T-helper 1 cell treated with Interleukin-12 subunit alpha and Interleukin-12 subunit beta and Interleukin-4 antibody, amounts not matched to agents 30 μg/mL and 1 μg/mL, for 36 hours (primary cell): ENCODE measurements at regions not wholly inside any gene's neighbourhood (a gene's known extent, or its start where the extent isn't known, plus 50 kb on each side); places are given as distances from the start of the nearest gene placed in this dataset.

Source experiments
- H3K27ac Mint-ChIP-seq: one replicate; pipeline ENCODE4 v1.8.0; 2021; ENCODE audit warnings: mild to moderate bottlenecking, mixed read lengths
- H3K27me3 Mint-ChIP-seq: one replicate; pipeline ENCODE4 v1.8.0; 2021; ENCODE audit warnings: low read depth, mixed read lengths
- H3K36me3 Mint-ChIP-seq: one replicate; pipeline ENCODE4 v1.8.0; 2021; ENCODE audit warnings: low read depth, mixed read lengths
- H3K4me1 Mint-ChIP-seq: one replicate; pipeline ENCODE4 v1.8.0; 2021; ENCODE audit warnings: low read depth, mixed read lengths
- H3K4me3 Mint-ChIP-seq: one replicate; pipeline ENCODE4 v1.8.0; 2021; ENCODE audit warnings: mild to moderate bottlenecking, moderate library complexity, mixed read lengths
- H3K9me3 Mint-ChIP-seq: one replicate; pipeline ENCODE4 v1.8.0; 2021; ENCODE audit warnings: mixed read lengths

GRCh38 chr21:27839512-27840115 is 872.7 kb upstream of the ADAMTS5 start:
- Mint-ChIP-seq H3K27me3 (no peaks in the 10 kb centered on the region), H3K4me1 (no peaks in the 10 kb centered on the region), H3K9me3 (peaks cover 3% of the 10 kb centered on the region), H3K27ac (no peak overlapping the region), H3K4me3 (no peak overlapping the region), H3K36me3 (no peaks in the 10 kb centered on the region)

GRCh38 chr21:27838573-27838972 is 871.7 kb upstream of the ADAMTS5 start:
- Mint-ChIP-seq H3K36me3 (no peaks in the 10 kb centered on the region), H3K27me3 (no peaks in the 10 kb centered on the region), H3K27ac (no peak overlapping the region), H3K9me3 (peaks cover 7% of the 10 kb centered on the region), H3K4me3 (no peak overlapping the region), H3K4me1 (no peaks in the 10 kb centered on the region)

GRCh38 chr21:27837936-27838335 is 871.0 kb upstream of the ADAMTS5 start:
- no peaks in the 10 kb centered on the region for H3K27me3 Mint-ChIP-seq
- no peak overlapping the region for H3K4me3 Mint-ChIP-seq
- no peaks in the 10 kb centered on the region for H3K36me3 Mint-ChIP-seq
- H3K27ac Mint-ChIP-seq: no peak overlapping the region
- H3K9me3 Mint-ChIP-seq: peaks cover 7% of the 10 kb centered on the region
- no peaks in the 10 kb centered on the region for H3K4me1 Mint-ChIP-seq

- no peaks in the 10 kb centered on the region for H3K36me3 Mint-ChIP-seq
- no peaks in the 10 kb centered on the region for H3K27me3 Mint-ChIP-seq
- H3K4me1 Mint-ChIP-seq: no peaks in the 10 kb centered on the region
- no peak overlapping the region for H3K27ac Mint-ChIP-seq
- peaks cover 14% of the 10 kb centered on the region for H3K9me3 Mint-ChIP-seq
- no peak overlapping the region for H3K4me3 Mint-ChIP-seq
Measured at GRCh38 chr21:27833298-27833697, 866.4 kb upstream of the ADAMTS5 start.

GRCh38 chr21:27831816-27832569 is 865.1 kb upstream of the ADAMTS5 start:
- Mint-ChIP-seq H3K27ac (no peak overlapping the region), H3K4me3 (no peak overlapping the region), H3K9me3 (peaks cover 19% of the 10 kb centered on the region), H3K36me3 (no peaks in the 10 kb centered on the region), H3K27me3 (no peaks in the 10 kb centered on the region), H3K4me1 (no peaks in the 10 kb centered on the region)

GRCh38 chr21:27831177-27831576 is 864.3 kb upstream of the ADAMTS5 start:
- H3K27ac Mint-ChIP-seq: no peak overlapping the region
- no peaks in the 10 kb centered on the region for H3K4me1 Mint-ChIP-seq
- H3K4me3 Mint-ChIP-seq: no peak overlapping the region
- H3K36me3 Mint-ChIP-seq: no peaks in the 10 kb centered on the region
- peaks cover 22% of the 10 kb centered on the region for H3K9me3 Mint-ChIP-seq
- H3K27me3 Mint-ChIP-seq: no peaks in the 10 kb centered on the region

GRCh38 chr21:27827972-27828371 is 861.1 kb upstream of the ADAMTS5 start:
- no peaks in the 10 kb centered on the region for H3K27me3 Mint-ChIP-seq
- no peaks in the 10 kb centered on the region for H3K4me1 Mint-ChIP-seq
- no peaks in the 10 kb centered on the region for H3K36me3 Mint-ChIP-seq
- no peak overlapping the region for H3K4me3 Mint-ChIP-seq
- no peak overlapping the region for H3K27ac Mint-ChIP-seq
- H3K9me3 Mint-ChIP-seq: peaks cover 23% of the 10 kb centered on the region

GRCh38 chr21:27825035-27825434 is 858.1 kb upstream of the ADAMTS5 start:
- Mint-ChIP-seq H3K36me3 (no peaks in the 10 kb centered on the region), H3K4me3 (no peak overlapping the region), H3K27me3 (no peaks in the 10 kb centered on the region), H3K9me3 (peaks cover 19% of the 10 kb centered on the region), H3K27ac (no peak overlapping the region), H3K4me1 (no peaks in the 10 kb centered on the region)

- Mint-ChIP-seq H3K4me1 (no peaks in the 10 kb centered on the region), H3K36me3 (no peaks in the 10 kb centered on the region), H3K27ac (no peak overlapping the region), H3K27me3 (no peaks in the 10 kb centered on the region), H3K9me3 (peaks cover 15% of the 10 kb centered on the region), H3K4me3 (no peak overlapping the region)
Measured at GRCh38 chr21:27823652-27824201, 856.8 kb upstream of the ADAMTS5 start.

- Mint-ChIP-seq H3K27me3 (no peaks in the 10 kb centered on the region), H3K27ac (no peak overlapping the region), H3K4me1 (no peaks in the 10 kb centered on the region), H3K4me3 (no peak overlapping the region), H3K9me3 (no peaks in the 10 kb centered on the region), H3K36me3 (no peaks in the 10 kb centered on the region)
Measured at GRCh38 chr21:27820342-27820741, 853.5 kb upstream of the ADAMTS5 start.

- no peak overlapping the region for H3K4me3 Mint-ChIP-seq
- H3K27ac Mint-ChIP-seq: no peak overlapping the region
- no peaks in the 10 kb centered on the region for H3K27me3 Mint-ChIP-seq
- no peaks in the 10 kb centered on the region for H3K9me3 Mint-ChIP-seq
- no peaks in the 10 kb centered on the region for H3K36me3 Mint-ChIP-seq
- no peaks in the 10 kb centered on the region for H3K4me1 Mint-ChIP-seq
Measured at GRCh38 chr21:27819299-27819698, 852.4 kb upstream of the ADAMTS5 start.

- H3K27ac Mint-ChIP-seq: no peak overlapping the region
- H3K4me3 Mint-ChIP-seq: no peak overlapping the region
- H3K9me3 Mint-ChIP-seq: no peaks in the 10 kb centered on the region
- no peaks in the 10 kb centered on the region for H3K4me1 Mint-ChIP-seq
- H3K36me3 Mint-ChIP-seq: no peaks in the 10 kb centered on the region
- H3K27me3 Mint-ChIP-seq: no peaks in the 10 kb centered on the region
Measured at GRCh38 chr21:27818847-27819246, 852.0 kb upstream of the ADAMTS5 start.

- H3K4me3 Mint-ChIP-seq: no peak overlapping the region
- H3K4me1 Mint-ChIP-seq: no peaks in the 10 kb centered on the region
- no peaks in the 10 kb centered on the region for H3K9me3 Mint-ChIP-seq
- H3K36me3 Mint-ChIP-seq: no peaks in the 10 kb centered on the region
- no peaks in the 10 kb centered on the region for H3K27me3 Mint-ChIP-seq
- H3K27ac Mint-ChIP-seq: no peak overlapping the region
Measured at GRCh38 chr21:27817902-27818623, 851.2 kb upstream of the ADAMTS5 start.

- Mint-ChIP-seq H3K4me3 (no peak overlapping the region), H3K4me1 (no peaks in the 10 kb centered on the region), H3K9me3 (no peaks in the 10 kb centered on the region), H3K36me3 (no peaks in the 10 kb centered on the region), H3K27ac (no peak overlapping the region), H3K27me3 (no peaks in the 10 kb centered on the region)
Measured at GRCh38 chr21:27817074-27817473, 850.2 kb upstream of the ADAMTS5 start.

- H3K4me1 Mint-ChIP-seq: no peaks in the 10 kb centered on the region
- H3K4me3 Mint-ChIP-seq: no peak overlapping the region
- no peak overlapping the region for H3K27ac Mint-ChIP-seq
- no peaks in the 10 kb centered on the region for H3K27me3 Mint-ChIP-seq
- H3K36me3 Mint-ChIP-seq: no peaks in the 10 kb centered on the region
- no peaks in the 10 kb centered on the region for H3K9me3 Mint-ChIP-seq
Measured at GRCh38 chr21:27816301-27816700, 849.4 kb upstream of the ADAMTS5 start.
